ENCODE measurements at regions not wholly inside any gene's neighbourhood (a gene's known extent, or its start where the extent isn't known, plus 50 kb on each side); places are given as distances from the start of the nearest gene placed in this dataset.

DNA sequence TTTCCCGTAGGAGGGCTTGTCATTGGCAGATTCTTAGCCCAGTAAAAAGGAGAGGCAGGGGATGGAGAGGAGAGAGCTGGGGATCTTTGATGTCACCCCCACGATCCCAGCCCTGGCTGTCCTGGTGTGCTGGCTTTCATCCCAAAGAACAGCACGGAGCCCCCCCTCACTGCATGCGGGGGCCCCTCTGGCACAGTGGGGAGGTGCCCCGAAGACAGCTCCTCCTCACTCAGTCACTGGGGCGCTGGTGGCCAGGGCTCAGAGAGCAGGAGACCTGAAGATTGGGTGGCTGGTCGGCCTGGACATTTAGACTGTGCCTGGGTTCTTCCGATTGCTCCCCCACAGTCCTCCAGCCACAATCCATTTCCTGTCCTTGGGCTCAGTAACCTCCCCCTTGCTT, 207.5 kb downstream of the MELK start:
- no peaks in the 10 kb centered on the region; a peak in 1 of 7 replicates for H3K27me3 ChIP-seq (replicated peaks in 1 of 4; ENCODE audit: control insufficient read depth in 3 of 4, extremely low read depth in 1 of 4, insufficient read depth in 3 of 4, low read length in 3 of 4)
- FAIRE-seq (no peak), DNase-seq (ENCODE audit: low read depth in 1 of 2, low spot score in 2 of 2) (no peak)
- no peak overlapping the region for H2BK20ac ChIP-seq (ENCODE audit: low read length)
- no peak overlapping the region for H2AFZ ChIP-seq (ENCODE audit: low read length)
- no peak overlapping the region for H2BK5ac ChIP-seq (ENCODE audit: low read depth, low read length)
- no peaks in the 10 kb centered on the region; a peak in 1 of 7 replicates for H3K4me1 ChIP-seq (replicated peaks in 1 of 4; ENCODE audit: control insufficient read depth in 3 of 4, insufficient read depth in 4 of 4, low read length in 3 of 4)
- H4K5ac ChIP-seq (ENCODE audit: insufficient read length, low read depth, low read length), result no peak overlapping the region
- no peaks in the 10 kb centered on the region; the same call in 1 of the 2 replicates for H3K23me2 ChIP-seq (ENCODE audit: low read depth, low read length)
- H3K4ac ChIP-seq (replicated peaks; ENCODE audit: insufficient read length, low read depth, low read length), result no peak overlapping the region
- H3K36me3 ChIP-seq (ENCODE audit: control insufficient read depth in 2 of 4, insufficient read depth in 4 of 4, low read length in 3 of 4), result no peaks in the 10 kb centered on the region
- no peak overlapping the region for H3K4me2 ChIP-seq (ENCODE audit: insufficient read depth in 1 of 2, low read depth in 2 of 2, low read length in 2 of 2)
- H4K91ac ChIP-seq (replicated peaks; ENCODE audit: insufficient read length, low read length), result no peak overlapping the region
- H3K79me2 ChIP-seq (ENCODE audit: control insufficient read depth in 1 of 2, insufficient read depth in 2 of 2, low read length in 2 of 2), result no peaks in the 10 kb centered on the region
- no peak overlapping the region for H2BK12ac ChIP-seq (ENCODE audit: low read depth, low read length)
- H2BK15ac ChIP-seq (ENCODE audit: low read length), result no peak overlapping the region
- H4K20me1 ChIP-seq (replicated peaks in 1 of 2; ENCODE audit: control insufficient read depth in 1 of 2, insufficient read depth in 2 of 2, low read length in 2 of 2), result no peaks in the 10 kb centered on the region
- ChIA-PET CTCF (ENCODE audit: partially characterized antibody) (interaction anchor here (0.6 to 1.7 kb wide), 8 partner anchors 9 to 94 kb away, joined by 3 to 6 read pairs (median 4); no protein-coding TSS in a partner anchor), POLR2A (ENCODE audit: partially characterized antibody) (no interaction called here)
- H3K79me1 ChIP-seq (ENCODE audit: low read depth, low read length), result no peaks in the 10 kb centered on the region
- H3K9ac ChIP-seq (replicated peaks in 1 of 4; ENCODE audit: extremely low read depth in 1 of 4, low read depth in 3 of 4, low read length in 3 of 4), result no peak overlapping the region
- H3K18ac ChIP-seq (ENCODE audit: extremely low read depth, low read length), result no peak overlapping the region
- no peaks in the 10 kb centered on the region for H3K9me3 ChIP-seq (ENCODE audit: insufficient read depth in 2 of 2, low read depth in 1 of 2, low read length in 1 of 2)
- peak overlapping the region; percentile 75; the same call in 1 of the 2 replicates for H4K8ac ChIP-seq (ENCODE audit: extremely low read depth, insufficient read depth, low read length)
- H3K23ac ChIP-seq (ENCODE audit: insufficient read length), result no peak overlapping the region
- H3K4me3 ChIP-seq (ENCODE audit: extremely low read depth in 1 of 4, insufficient read depth in 2 of 4, low read depth in 3 of 4, low read length in 4 of 4), result no peak overlapping the region
- 70% methylated on average over 8 of the region's 8 CpGs; no CpG with 5 or more reads in 1 of the 2 experiments for WGBS, 2 experiments (ENCODE audit: extremely low coverage in 1 of 2, insufficient coverage in 1 of 2, insufficient read length in 1 of 2, insufficient replicate concordance in 2 of 2, low coverage in 1 of 2, low lambda C conversion rate in 2 of 2, missing lambda C conversion rate in 1 of 2)
- no peak overlapping the region for H2BK120ac ChIP-seq (replicated peaks; ENCODE audit: low read depth, low read length)
- H3K27ac ChIP-seq (ENCODE audit: low read depth, low read length), result no peak overlapping the region
- H3K56ac ChIP-seq (replicated peaks; ENCODE audit: insufficient read length, low read depth, low read length), result no peak overlapping the region
- no peak overlapping the region for H2AK5ac ChIP-seq (ENCODE audit: low read depth, low read length)
- no peak overlapping the region for H3K14ac ChIP-seq (ENCODE audit: insufficient read length)
- TF ChIP-seq TAF1 (IDR thresholded peaks at IDR 0.05; ENCODE audit: low read depth, low read length), result no peak
- TF ChIP-seq BRCA1 (IDR thresholded peaks at IDR 0.05; ENCODE audit: low read depth, low read length), result no peak
- TF ChIP-seq GABPA (IDR thresholded peaks at IDR 0.05; ENCODE audit: borderline replicate concordance, insufficient read depth, low read length), result no peak
- no peak for TF ChIP-seq CHD1 (IDR thresholded peaks at IDR 0.05; ENCODE audit: low read depth, low read length)
- no peak for TF ChIP-seq EGR1 (IDR thresholded peaks at IDR 0.05; ENCODE audit: borderline replicate concordance, low read depth, low read length)
- TF ChIP-seq SP2 (IDR thresholded peaks at IDR 0.05; ENCODE audit: low read length), result no peak

Measured in H1 (cell line).